ENCODE measurements at regions not wholly inside any gene's neighbourhood (a gene's known extent, or its start where the extent isn't known, plus 50 kb on each side); places are given as distances from the start of the nearest gene placed in this dataset.

DNA sequence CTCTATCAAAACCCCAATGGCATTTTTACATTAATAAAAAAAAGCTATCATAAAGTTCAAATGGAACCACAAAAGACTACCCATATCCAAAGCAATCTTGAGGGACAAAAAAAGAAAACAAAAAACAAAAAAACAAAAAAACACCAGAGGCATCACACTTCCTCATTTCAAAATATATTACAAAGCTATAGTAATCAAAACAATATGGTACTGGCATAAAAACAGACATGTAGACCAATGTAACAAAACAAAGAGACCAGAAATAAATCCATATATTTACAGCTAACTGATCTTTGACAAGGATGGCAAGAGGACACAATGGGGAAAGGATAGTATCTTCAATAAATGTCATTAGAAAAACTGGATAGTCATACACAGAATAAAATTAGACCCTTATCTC lies 245.1 kb upstream of the MSX2 start:
- Histone ChIP-seq H3K27ac (ENCODE audit: low read depth, low read length) (no peak overlapping the region), H3K27me3 (ENCODE audit: control insufficient read depth, insufficient read depth, low read length, poor library complexity, severe bottlenecking) (no peaks in the 10 kb centered on the region), H3K36me3 (ENCODE audit: control insufficient read depth, insufficient read depth, low read length) (no peaks in the 10 kb centered on the region), H3K4me3 (ENCODE audit: low read length) (no peak overlapping the region), H3K4me1 (ENCODE audit: control insufficient read depth, insufficient read depth, low read length) (no peaks in the 10 kb centered on the region), H3K9me3 (ENCODE audit: control insufficient read depth, low read length) (peaks cover 28% of the 10 kb centered on the region), H3K9ac (ENCODE audit: extremely low read depth, low read length, poor library complexity, severe bottlenecking) (no peak overlapping the region)
- peaks cover 7% of the 10 kb centered on the region for H3K27me3 Mint-ChIP-seq (ENCODE audit: insufficient read depth)
- H3K4me3 Mint-ChIP-seq, result no peak overlapping the region
- no peak overlapping the region for H3K27ac Mint-ChIP-seq
- no peaks in the 10 kb centered on the region for H3K36me3 Mint-ChIP-seq (ENCODE audit: low read depth)
- H3K4me1 Mint-ChIP-seq, result peaks cover 4% of the 10 kb centered on the region
- TF ChIP-seq, protein P1, sequence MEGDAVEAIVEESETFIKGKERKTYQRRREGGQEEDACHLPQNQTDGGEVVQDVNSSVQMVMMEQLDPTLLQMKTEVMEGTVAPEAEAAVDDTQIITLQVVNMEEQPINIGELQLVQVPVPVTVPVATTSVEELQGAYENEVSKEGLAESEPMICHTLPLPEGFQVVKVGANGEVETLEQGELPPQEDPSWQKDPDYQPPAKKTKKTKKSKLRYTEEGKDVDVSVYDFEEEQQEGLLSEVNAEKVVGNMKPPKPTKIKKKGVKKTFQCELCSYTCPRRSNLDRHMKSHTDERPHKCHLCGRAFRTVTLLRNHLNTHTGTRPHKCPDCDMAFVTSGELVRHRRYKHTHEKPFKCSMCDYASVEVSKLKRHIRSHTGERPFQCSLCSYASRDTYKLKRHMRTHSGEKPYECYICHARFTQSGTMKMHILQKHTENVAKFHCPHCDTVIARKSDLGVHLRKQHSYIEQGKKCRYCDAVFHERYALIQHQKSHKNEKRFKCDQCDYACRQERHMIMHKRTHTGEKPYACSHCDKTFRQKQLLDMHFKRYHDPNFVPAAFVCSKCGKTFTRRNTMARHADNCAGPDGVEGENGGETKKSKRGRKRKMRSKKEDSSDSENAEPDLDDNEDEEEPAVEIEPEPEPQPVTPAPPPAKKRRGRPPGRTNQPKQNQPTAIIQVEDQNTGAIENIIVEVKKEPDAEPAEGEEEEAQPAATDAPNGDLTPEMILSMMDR (conservative IDR thresholded peaks at IDR 0.05), result no peak
- H3K9me3 Mint-ChIP-seq, result peaks cover 30% of the 10 kb centered on the region
- no peak for DNase-seq

DNA sequence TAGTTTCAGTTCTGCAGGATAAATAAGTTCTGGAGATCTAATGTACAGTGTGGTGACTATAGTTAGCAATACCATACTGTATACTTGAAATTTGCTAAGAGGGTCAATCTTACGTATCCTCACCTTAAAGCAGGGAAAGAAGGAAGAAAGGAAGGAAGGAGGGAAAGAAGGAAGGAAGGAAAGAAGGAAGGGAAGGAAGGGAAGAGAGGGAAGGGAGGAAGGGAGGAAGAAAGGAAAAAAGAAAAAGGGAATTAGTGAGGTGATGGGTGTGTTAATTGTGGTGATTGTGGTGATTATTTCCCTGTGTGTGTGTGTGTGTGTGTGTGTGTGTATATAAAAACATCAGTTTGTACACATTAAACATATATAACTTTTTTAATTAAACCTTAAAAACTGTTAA lies 242.6 kb upstream of the MSX2 start:
- H3K4me1 ChIP-seq (ENCODE audit: control insufficient read depth, insufficient read depth, low read length), result no peaks in the 10 kb centered on the region
- 96 to 100% methylated on average over 1 of the region's 1 CpG for WGBS, 2 experiments (ENCODE audit: insufficient coverage in 1 of 2, insufficient read length in 1 of 2)
- no peaks in the 10 kb centered on the region for H3K36me3 Mint-ChIP-seq (ENCODE audit: low read depth)
- H3K36me3 ChIP-seq (ENCODE audit: control insufficient read depth, insufficient read depth, low read length), result no peaks in the 10 kb centered on the region
- peaks cover 4% of the 10 kb centered on the region for H3K4me1 Mint-ChIP-seq
- TF ChIP-seq, protein P1 (conservative IDR thresholded peaks at IDR 0.05), result no peak
- no peak overlapping the region for H3K4me3 ChIP-seq (ENCODE audit: low read length)
- peaks cover 32% of the 10 kb centered on the region for H3K9me3 Mint-ChIP-seq
- DNase-seq, result no peak
- H3K4me3 Mint-ChIP-seq, result no peak overlapping the region
- H3K9ac ChIP-seq (ENCODE audit: extremely low read depth, low read length, poor library complexity, severe bottlenecking), result no peak overlapping the region
- H3K27me3 ChIP-seq (ENCODE audit: control insufficient read depth, insufficient read depth, low read length, poor library complexity, severe bottlenecking), result no peaks in the 10 kb centered on the region
- H3K9me3 ChIP-seq (ENCODE audit: control insufficient read depth, low read length), result peaks cover 39% of the 10 kb centered on the region
- no peak overlapping the region for H3K27ac ChIP-seq (ENCODE audit: low read depth, low read length)
- peaks cover 22% of the 10 kb centered on the region for H3K27me3 Mint-ChIP-seq (ENCODE audit: insufficient read depth)
- H3K27ac Mint-ChIP-seq, result no peak overlapping the region

DNA sequence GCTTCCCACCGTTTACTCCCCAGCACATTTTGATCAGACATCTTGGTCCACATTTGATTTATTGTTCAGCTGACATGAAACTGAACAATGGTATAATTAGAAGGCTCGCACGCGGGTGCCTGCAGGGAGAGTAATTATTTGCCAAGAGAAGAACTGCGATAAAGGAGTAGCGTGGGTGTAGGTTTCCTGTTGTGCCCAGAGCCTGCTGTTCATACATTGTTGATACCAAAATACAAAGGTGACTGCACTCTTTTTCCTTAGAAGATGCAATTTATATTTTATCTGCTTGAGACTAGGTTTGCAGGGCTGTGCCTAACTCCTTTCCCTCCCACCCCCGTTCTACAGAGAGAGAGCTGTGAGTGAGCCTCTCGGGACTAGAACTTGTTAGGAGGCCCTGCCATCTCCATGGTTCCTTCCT lies 241.8 kb upstream of the MSX2 start:
- Histone ChIP-seq H3K27me3 (ENCODE audit: control insufficient read depth, insufficient read depth, low read length, poor library complexity, severe bottlenecking) (no peaks in the 10 kb centered on the region), H3K4me3 (ENCODE audit: low read length) (no peak overlapping the region), H3K9me3 (ENCODE audit: control insufficient read depth, low read length) (peaks cover 39% of the 10 kb centered on the region), H3K9ac (ENCODE audit: extremely low read depth, low read length, poor library complexity, severe bottlenecking) (no peak overlapping the region), H3K4me1 (ENCODE audit: control insufficient read depth, insufficient read depth, low read length) (no peaks in the 10 kb centered on the region), H3K27ac (ENCODE audit: low read depth, low read length) (peak overlapping the region; percentile 4), H3K36me3 (ENCODE audit: control insufficient read depth, insufficient read depth, low read length) (no peaks in the 10 kb centered on the region)
- Mint-ChIP-seq H3K27ac (no peak overlapping the region), H3K4me3 (no peak overlapping the region), H3K36me3 (ENCODE audit: low read depth) (no peaks in the 10 kb centered on the region), H3K27me3 (ENCODE audit: insufficient read depth) (peaks cover 22% of the 10 kb centered on the region), H3K9me3 (peaks cover 32% of the 10 kb centered on the region), H3K4me1 (peaks cover 4% of the 10 kb centered on the region)
- no peak for DNase-seq
- 80 to 90% methylated on average over 4 to 8 of the region's 8 CpGs for WGBS, 2 experiments (ENCODE audit: insufficient coverage in 1 of 2, insufficient read length in 1 of 2)
- TF ChIP-seq, protein P1 (conservative IDR thresholded peaks at IDR 0.05), result no peak

Data from endodermal cell (in vitro differentiated cells).